Loucy (cell line): ENCODE measurements at regions not wholly inside any gene's neighbourhood (a gene's known extent, or its start where the extent isn't known, plus 50 kb on each side); places are given as distances from the start of the nearest gene placed in this dataset.

Experiments used
- H2AFZ ChIP-seq: fragments of 200-600 bp; sonication (generic); 2 replicates; pipeline ENCODE4 v1.6.0; 2016; ENCODE audit warnings: antibody characterized with exemption, mild to moderate bottlenecking, low read length, moderate library complexity
- H3F3A ChIP-seq: fragments of 200-600 bp; 2 replicates; pipeline ENCODE4 v1.6.0; 2016; ENCODE audit warnings: antibody characterized with exemption, low read depth, mild to moderate bottlenecking
- H3K27me3 ChIP-seq: fragments of 200-600 bp; sonication (generic); 2 replicates; pipeline ENCODE4 v1.6.1; 2014; ENCODE audit warnings: low read length, mild to moderate bottlenecking; ENCODE audit not compliant: insufficient read depth, poor library complexity, severe bottlenecking
- H3K36me3 ChIP-seq: fragments of 200-600 bp; sonication (generic); 2 replicates; pipeline ENCODE4 v1.6.1; 2016; ENCODE audit warnings: low read length; ENCODE audit not compliant: insufficient read depth
- H3K4me1 ChIP-seq: fragments of 200-600 bp; sonication (generic); 2 replicates; pipeline ENCODE4 v1.5.1; 2014; ENCODE audit warnings: low read length, mild to moderate bottlenecking; ENCODE audit not compliant: insufficient read depth, poor library complexity, severe bottlenecking
- H3K4me2 ChIP-seq: fragments of 200-600 bp; sonication (generic); 2 replicates; pipeline ENCODE4 v1.6.0; 2014; ENCODE audit warnings: antibody characterized with exemption, low read length, low read depth, mild to moderate bottlenecking; ENCODE audit not compliant: poor library complexity, severe bottlenecking
- H3K4me3 ChIP-seq: fragments of 200-600 bp; sonication (generic); 2 replicates; pipeline ENCODE4 v1.5.1; 2014; ENCODE audit warnings: low read length, mild to moderate bottlenecking, mixed read lengths; ENCODE audit not compliant: poor library complexity, severe bottlenecking
- H3K79me2 ChIP-seq: fragments of 200-600 bp; sonication (generic); 2 replicates; pipeline ENCODE4 v1.6.1; 2014; ENCODE audit warnings: low read length; ENCODE audit not compliant: insufficient read depth
- H3K9ac ChIP-seq: fragments of 200-600 bp; sonication (generic); 2 replicates; pipeline ENCODE4 v1.6.0; 2014; ENCODE audit warnings: mild to moderate bottlenecking, low read depth, low read length, moderate library complexity; ENCODE audit not compliant: poor library complexity, severe bottlenecking
- H3K9me2 ChIP-seq: fragments of 200-600 bp; sonication (generic); replicated peaks from 2 replicates; pipeline ENCODE4 v1.6.1; 2016; ENCODE audit warnings: low read depth, low read length, mixed read lengths
- H3K9me3 ChIP-seq: fragments of 200-600 bp; sonication (generic); 2 replicates; pipeline ENCODE4 v1.6.1; 2014; ENCODE audit warnings: mild to moderate bottlenecking, antibody characterized with exemption, low read length, low read depth; ENCODE audit not compliant: insufficient read depth
- H4K20me1 ChIP-seq: fragments of 200-600 bp; sonication (generic); 2 replicates; pipeline ENCODE4 v1.6.0; 2014; ENCODE audit warnings: antibody characterized with exemption, low read length, mild to moderate bottlenecking; ENCODE audit not compliant: insufficient read depth, poor library complexity, severe bottlenecking
- CTCF ChIP-seq: fragments of 200-600 bp; sonication (generic); conservative IDR thresholded peaks from 2 replicates; pipeline ENCODE4 v1.5.1; 2014; ENCODE audit warnings: mild to moderate bottlenecking, antibody characterized with exemption, low read length
- EZH2phosphoT487 ChIP-seq: fragments of 200-600 bp; IDR thresholded peaks from 2 replicates; pipeline ENCODE4 v1.6.1; 2018; ENCODE audit warnings: antibody characterized with exemption, mild to moderate bottlenecking, moderate library complexity, borderline replicate concordance

DNA sequence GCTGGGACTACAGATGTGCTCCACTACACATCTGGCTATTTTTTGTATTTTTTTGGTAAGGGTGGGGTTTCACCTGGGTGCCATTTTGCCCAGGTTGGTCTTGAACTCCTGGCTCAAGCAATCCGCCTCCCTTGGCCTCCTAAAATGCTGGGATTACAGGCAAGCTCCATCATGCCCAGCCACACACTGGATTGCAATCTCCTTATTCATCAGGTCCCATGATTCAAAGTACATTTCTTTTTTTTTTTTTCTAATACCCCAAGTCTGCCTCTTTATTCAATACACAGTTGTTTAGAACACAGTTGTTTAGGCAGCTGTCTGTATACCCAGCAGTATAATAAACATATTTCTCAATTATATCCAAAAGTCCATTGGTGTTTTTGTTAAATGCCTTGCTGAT, 130.3 kb upstream of the ARSJ start:
- H3K4me2 ChIP-seq = no peak overlapping the region
- no peaks in the 10 kb centered on the region for H3K4me1 ChIP-seq
- no peaks in the 10 kb centered on the region for H3K9me2 ChIP-seq
- H3K36me3 ChIP-seq = no peaks in the 10 kb centered on the region
- H3K4me3 ChIP-seq = no peak overlapping the region
- H3K9me3 ChIP-seq = no peaks in the 10 kb centered on the region
- H4K20me1 ChIP-seq = no peaks in the 10 kb centered on the region
- no peaks in the 10 kb centered on the region for H3K79me2 ChIP-seq
- no peaks in the 10 kb centered on the region for H3F3A ChIP-seq
- no peaks in the 10 kb centered on the region for H3K27me3 ChIP-seq
- no peak for TF ChIP-seq CTCF
- TF ChIP-seq EZH2phosphoT487 = no peak
- no peak overlapping the region for H2AFZ ChIP-seq
- no peak overlapping the region for H3K9ac ChIP-seq

DNA sequence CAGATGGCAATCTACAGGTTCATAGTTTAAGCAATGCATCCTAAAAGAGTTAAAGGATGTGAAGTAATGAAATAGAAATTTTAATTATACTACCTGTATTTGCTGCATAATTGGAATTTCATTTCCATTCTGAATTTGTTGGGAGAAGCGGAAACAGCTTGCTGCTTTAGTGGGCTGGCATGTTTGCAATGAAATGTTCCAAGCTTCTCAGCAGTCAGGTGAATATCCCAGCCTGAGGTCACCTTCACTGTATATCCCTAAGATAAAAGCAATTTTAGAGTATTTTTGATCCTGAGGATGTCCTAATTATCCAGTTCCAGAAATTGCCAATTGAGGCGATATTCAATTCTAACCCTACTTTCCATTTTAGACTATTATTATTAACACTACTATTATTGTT, 136.1 kb upstream of the ARSJ start:
- Histone ChIP-seq H3K36me3 (no peaks in the 10 kb centered on the region), H3K9ac (no peak overlapping the region), H3K4me3 (no peak overlapping the region), H4K20me1 (no peaks in the 10 kb centered on the region), H3K4me1 (no peaks in the 10 kb centered on the region), H3K79me2 (no peaks in the 10 kb centered on the region), H3K4me2 (no peak overlapping the region), H2AFZ (no peak overlapping the region), H3F3A (no peaks in the 10 kb centered on the region), H3K27me3 (no peaks in the 10 kb centered on the region), H3K9me2 (no peaks in the 10 kb centered on the region), H3K9me3 (no peaks in the 10 kb centered on the region)
- TF ChIP-seq EZH2phosphoT487 (no peak), CTCF (no peak)

DNA sequence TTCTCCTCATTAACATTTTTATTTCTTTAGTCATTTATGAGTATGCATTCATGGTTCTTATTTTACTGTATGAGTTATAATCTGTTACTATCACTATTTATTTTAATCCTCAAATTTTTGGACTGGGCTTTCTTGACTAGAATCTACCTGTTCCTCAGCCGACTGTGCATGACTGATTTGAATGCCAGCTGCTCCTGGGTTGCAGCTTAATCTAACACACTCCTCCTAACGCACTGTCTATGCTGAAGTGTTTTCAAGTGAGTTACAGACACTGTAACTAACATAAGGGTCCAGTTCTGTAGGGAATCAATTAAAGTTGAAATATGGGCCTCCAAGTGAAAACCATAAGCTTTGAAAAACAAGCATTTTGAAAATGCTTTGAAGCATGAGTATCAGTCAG, 137.4 kb upstream of the ARSJ start:
- no peaks in the 10 kb centered on the region for H3K79me2 ChIP-seq
- H3K4me3 ChIP-seq = no peak overlapping the region
- no peaks in the 10 kb centered on the region for H3K9me2 ChIP-seq
- no peaks in the 10 kb centered on the region for H3K9me3 ChIP-seq
- TF ChIP-seq EZH2phosphoT487 = no peak
- no peak for TF ChIP-seq CTCF
- no peak overlapping the region for H3K4me2 ChIP-seq
- H3K36me3 ChIP-seq = no peaks in the 10 kb centered on the region
- no peaks in the 10 kb centered on the region for H4K20me1 ChIP-seq
- H3K27me3 ChIP-seq = no peaks in the 10 kb centered on the region
- H2AFZ ChIP-seq = no peak overlapping the region; the same call in 1 of the 2 replicates
- H3K9ac ChIP-seq = no peak overlapping the region
- H3F3A ChIP-seq = no peaks in the 10 kb centered on the region
- no peaks in the 10 kb centered on the region for H3K4me1 ChIP-seq
